GM12875 (cell line): ENCODE measurements at regions not wholly inside any gene's neighbourhood (a gene's known extent, or its start where the extent isn't known, plus 50 kb on each side); places are given as distances from the start of the nearest gene placed in this dataset.

Source experiments
- H3K4me3 ChIP-seq: one replicate; pipeline ENCODE4 v1.5.1; 2011; ENCODE audit warnings: low read depth, low read length, control low read depth
- CTCF ChIP-seq: IDR thresholded peaks from 2 replicates; pipeline ENCODE4 v1.5.1; 2011; ENCODE audit warnings: low read depth, mild to moderate bottlenecking, control low read depth, inconsistent platforms, low read length, moderate library complexity, borderline replicate concordance; ENCODE audit not compliant: insufficient read depth

GRCh38 chr2:128821010-128821409 lies 502.3 kb upstream of the HS6ST1 start:
- H3K4me3 ChIP-seq, result no peak overlapping the region
- TF ChIP-seq CTCF, result no peak

- no peak overlapping the region for H3K4me3 ChIP-seq
- TF ChIP-seq CTCF, result no peak
These were observed 514.4 kb upstream of the HS6ST1 start for GRCh38 chr2:128832946-128833663.

- no peak overlapping the region for H3K4me3 ChIP-seq
- TF ChIP-seq CTCF, result no peak
These were observed 515.0 kb upstream of the HS6ST1 start for GRCh38 chr2:128833664-128834027.

GRCh38 chr2:128834207-128834879 lies 515.7 kb upstream of the HS6ST1 start:
- TF ChIP-seq CTCF, result no peak

GRCh38 chr2:128834880-128835252 lies 516.2 kb upstream of the HS6ST1 start:
- no peak overlapping the region for H3K4me3 ChIP-seq
- no peak for TF ChIP-seq CTCF

More at GRCh38 chr2:128834207-128834879, 515.7 kb upstream of the HS6ST1 start:
- H3K4me3 ChIP-seq, result no peak overlapping the region

- H3K4me3 ChIP-seq, result no peak overlapping the region
- TF ChIP-seq CTCF, result no peak
These were observed 516.7 kb upstream of the HS6ST1 start for GRCh38 chr2:128835342-128835855.

- no peak overlapping the region for H3K4me3 ChIP-seq
- TF ChIP-seq CTCF, result no peak
These were observed 517.3 kb upstream of the HS6ST1 start for GRCh38 chr2:128835974-128836373.
